ENCODE measurements at regions not wholly inside any gene's neighbourhood (a gene's known extent, or its start where the extent isn't known, plus 50 kb on each side); places are given as distances from the start of the nearest gene placed in this dataset.

GRCh38 chr12:98059659-98060343, 455.6 kb upstream of the TMPO start:
- H3K27ac Mint-ChIP-seq: peak overlapping the region; percentile 84

GRCh38 chr12:98060411-98060810, 455.0 kb upstream of the TMPO start:
- peaks cover 6% of the 10 kb centered on the region for H3K27me3 Mint-ChIP-seq (ENCODE audit: insufficient read depth, low read depth)
- H3K4me3 Mint-ChIP-seq: no peak overlapping the region
- H3K4me1 Mint-ChIP-seq: peaks cover 53% of the 10 kb centered on the region
- H3K9me3 Mint-ChIP-seq: peaks cover 10% of the 10 kb centered on the region
- no peaks in the 10 kb centered on the region for H3K9me3 ChIP-seq (ENCODE audit: low read depth)
- no peak for DNase-seq (ENCODE audit: low spot score)
- H3K27ac Mint-ChIP-seq: peak overlapping the region; percentile 13
- H3K4me3 ChIP-seq: no peak overlapping the region
- H3K4me2 ChIP-seq: no peak overlapping the region
- no peak overlapping the region for H2AFZ ChIP-seq (replicated peaks)
- H3K36me3 Mint-ChIP-seq: no peaks in the 10 kb centered on the region
- peaks cover 10% of the 10 kb centered on the region for H3F3A ChIP-seq (ENCODE audit: low read depth)
- H3K36me3 ChIP-seq: no peaks in the 10 kb centered on the region
- H3K27ac ChIP-seq: no peak overlapping the region
- no peaks in the 10 kb centered on the region for H4K20me1 ChIP-seq (ENCODE audit: low read depth)
- peaks cover 38% of the 10 kb centered on the region for H3K4me1 ChIP-seq
- H3K27me3 ChIP-seq: no peaks in the 10 kb centered on the region
- no peak for TF ChIP-seq CTCF (IDR thresholded peaks at IDR 0.05)
- no peak for TF ChIP-seq EZH2 (IDR thresholded peaks at IDR 0.05)
- no peak for TF ChIP-seq EZH2phosphoT487 (IDR thresholded peaks at IDR 0.05)
- no peak overlapping the region for H3K9ac ChIP-seq
- no peaks in the 10 kb centered on the region for H3K79me2 ChIP-seq (ENCODE audit: low read depth)

More at GRCh38 chr12:98059659-98060343, 455.6 kb upstream of the TMPO start:
- Histone ChIP-seq H3K27me3 (no peaks in the 10 kb centered on the region), H3F3A (ENCODE audit: low read depth) (peaks cover 10% of the 10 kb centered on the region), H4K20me1 (ENCODE audit: low read depth) (no peaks in the 10 kb centered on the region), H3K79me2 (ENCODE audit: low read depth) (no peaks in the 10 kb centered on the region), H3K9ac (no peak overlapping the region), H3K4me1 (peaks cover 38% of the 10 kb centered on the region), H2AFZ (replicated peaks) (no peak overlapping the region), H3K9me3 (ENCODE audit: low read depth) (no peaks in the 10 kb centered on the region), H3K36me3 (no peaks in the 10 kb centered on the region), H3K27ac (no peak overlapping the region), H3K4me3 (no peak overlapping the region), H3K4me2 (no peak overlapping the region)
- Mint-ChIP-seq H3K27me3 (ENCODE audit: insufficient read depth, low read depth) (peaks cover 9% of the 10 kb centered on the region), H3K4me1 (peaks cover 53% of the 10 kb centered on the region), H3K4me3 (no peak overlapping the region), H3K9me3 (peaks cover 11% of the 10 kb centered on the region), H3K36me3 (no peaks in the 10 kb centered on the region)
- TF ChIP-seq EZH2phosphoT487 (IDR thresholded peaks at IDR 0.05): no peak
- no peak for TF ChIP-seq CTCF (IDR thresholded peaks at IDR 0.05)
- TF ChIP-seq EZH2 (IDR thresholded peaks at IDR 0.05): no peak
- DNase-seq (ENCODE audit: low spot score): no peak

GRCh38 chr12:98062464-98063245, 452.7 kb upstream of the TMPO start:
- H3K9me3 Mint-ChIP-seq: peaks cover 2% of the 10 kb centered on the region
- no peak overlapping the region for H3K27ac ChIP-seq
- no peak for DNase-seq (ENCODE audit: low spot score)
- no peak overlapping the region for H3K4me3 ChIP-seq
- no peak overlapping the region for H3K9ac ChIP-seq
- no peaks in the 10 kb centered on the region for H3K9me3 ChIP-seq (ENCODE audit: low read depth)
- no peaks in the 10 kb centered on the region for H3K36me3 Mint-ChIP-seq
- H3F3A ChIP-seq (ENCODE audit: low read depth): peaks cover 10% of the 10 kb centered on the region
- peaks cover 49% of the 10 kb centered on the region for H3K4me1 Mint-ChIP-seq
- no peak overlapping the region for H2AFZ ChIP-seq (replicated peaks)
- peaks cover 7% of the 10 kb centered on the region for H3K27me3 Mint-ChIP-seq (ENCODE audit: insufficient read depth, low read depth)
- H3K4me1 ChIP-seq: peaks cover 27% of the 10 kb centered on the region
- H3K79me2 ChIP-seq (ENCODE audit: low read depth): no peaks in the 10 kb centered on the region
- no peaks in the 10 kb centered on the region for H3K36me3 ChIP-seq
- H3K27me3 ChIP-seq: no peaks in the 10 kb centered on the region
- no peak overlapping the region for H3K4me2 ChIP-seq
- H4K20me1 ChIP-seq (ENCODE audit: low read depth): no peaks in the 10 kb centered on the region
- H3K27ac Mint-ChIP-seq: peak overlapping the region; percentile 30
- H3K4me3 Mint-ChIP-seq: no peak overlapping the region
- no peak for TF ChIP-seq EZH2 (IDR thresholded peaks at IDR 0.05)
- no peak for TF ChIP-seq EZH2phosphoT487 (IDR thresholded peaks at IDR 0.05)
- no peak for TF ChIP-seq CTCF (IDR thresholded peaks at IDR 0.05)
